Astrocyte of the cerebellum (primary cell): ENCODE measurements at regions not wholly inside any gene's neighbourhood (a gene's known extent, or its start where the extent isn't known, plus 50 kb on each side); places are given as distances from the start of the nearest gene placed in this dataset.

ENCODE experiments used
- DNase-seq: peaks from one replicate; pipeline ENCODE4 v3.0.0-alpha.2; 2011; ENCODE audit warnings: low read depth
- H3K4me3 ChIP-seq: 2 replicates; pipeline ENCODE4 v1.5.1; 2011; ENCODE audit warnings: mild to moderate bottlenecking, low read depth, low read length, moderate library complexity
- CTCF ChIP-seq: IDR thresholded peaks from 2 replicates; pipeline ENCODE4 v1.5.1; 2012; ENCODE audit warnings: low read length, low read depth, moderate library complexity, mild to moderate bottlenecking; ENCODE audit errors: missing control alignments
- in situ Hi-C: cut with HindIII; loops from 2 replicates; pipeline ENCODE4 v1.10.0; 2017; ENCODE audit warnings: low sequenced_read_pairs

GRCh38 chr11:11078344-11079086 is 220.7 kb upstream of the ZBED5 start:
- no peak for TF ChIP-seq CTCF
- in situ Hi-C loops: no loop called here
- no peak overlapping the region for H3K4me3 ChIP-seq
- no peak for DNase-seq

GRCh38 chr11:11077898-11078297 is 220.0 kb upstream of the ZBED5 start:
- DNase-seq: no peak
- in situ Hi-C loops: no loop called here
- H3K4me3 ChIP-seq: no peak overlapping the region
- no peak for TF ChIP-seq CTCF

- DNase-seq: no peak
- in situ Hi-C loops: no loop called here
- H3K4me3 ChIP-seq: no peak overlapping the region
- no peak for TF ChIP-seq CTCF
These were observed 219.0 kb upstream of the ZBED5 start for GRCh38 chr11:11076879-11077278.

GRCh38 chr11:11076276-11076675 is 218.4 kb upstream of the ZBED5 start:
- no peak for TF ChIP-seq CTCF
- no peak overlapping the region for H3K4me3 ChIP-seq
- no peak for DNase-seq
- in situ Hi-C loops: no loop called here

GRCh38 chr11:11075515-11076171 is 217.8 kb upstream of the ZBED5 start:
- no peak for DNase-seq
- in situ Hi-C loops: no loop called here
- TF ChIP-seq CTCF: no peak
- H3K4me3 ChIP-seq: no peak overlapping the region

- DNase-seq: no peak
- TF ChIP-seq CTCF: no peak
- no peak overlapping the region for H3K4me3 ChIP-seq
- in situ Hi-C loops: no loop called here
These were observed 217.0 kb upstream of the ZBED5 start for GRCh38 chr11:11074686-11075335.
